Thyroid gland (tissue), 4 donors: ENCODE measurements at regions not wholly inside any gene's neighbourhood (a gene's known extent, or its start where the extent isn't known, plus 50 kb on each side); places are given as distances from the start of the nearest gene placed in this dataset.

ENCODE experiments used
- DNase-seq, 2 donors: peaks; one replicate each; pipeline ENCODE4 v3.0.0-alpha.2; 2019
- H3K27ac ChIP-seq, 3 donors: fragments of 200-600 bp; sonication (generic); 1 replicate in 2 of 3; 2 replicates in 1 of 3; pipeline ENCODE4 v1.5.1; 2016 to 2019; ENCODE audit warnings: mild to moderate bottlenecking in 1 of 3, moderate library complexity in 1 of 3
- H3K27me3 ChIP-seq: fragments of 200-600 bp; sonication (generic); one replicate; pipeline ENCODE4 v1.5.1; 2019
- H3K36me3 ChIP-seq, 2 donors: fragments of 200-600 bp; sonication (generic); one replicate each; pipeline ENCODE4 v1.5.1; 2016 to 2019
- H3K4me1 ChIP-seq, 2 donors: fragments of 200-600 bp; sonication (generic); one replicate each; pipeline ENCODE4 v1.5.1; 2017 to 2019
- H3K4me3 ChIP-seq, 3 donors: fragments of 200-600 bp; sonication (generic); replicated peaks in 1 of 3; 1 replicate in 2 of 3; 2 replicates in 1 of 3; pipeline ENCODE4 v1.5.1; 2016; ENCODE audit warnings: mild to moderate bottlenecking in 1 of 3
- H3K9me3 ChIP-seq: fragments of 200-600 bp; sonication (generic); one replicate; pipeline ENCODE4 v1.5.1; 2017
- POLR2A ChIP-seq, 2 donors: fragments of 450-650 bp; IDR thresholded peaks; one replicate each; pipeline ENCODE4 v1.6.1; 2017; ENCODE audit warnings: antibody characterized with exemption in 2 of 2, mild to moderate bottlenecking in 2 of 2, moderate library complexity in 1 of 2
- WGBS, 2 donors: methylation state at CpG; one replicate each; pipeline ENCODE4 v1.1.5; 2017; 5-methylcytosine and 5-hydroxymethylcytosine counted together
- intact Hi-C: fragments of 100-400 bp; cut with DNase I; formaldehyde crosslinking; loops from one replicate; pipeline ENCODE4 v1.15.1; 2023
- TF ChIP-seq, protein P1 (sequence below), 6 experiments: fragments of 200-600 bp in 3 of 6; fragments of 450-650 bp in 3 of 6; sonication (generic) in 3 of 6; IDR thresholded peaks; one replicate each; pipeline ENCODE4 v1.5.1; 2016 to 2019; ENCODE audit warnings: antibody characterized with exemption in 6 of 6, mild to moderate bottlenecking in 2 of 6, inconsistent platforms in 1 of 6, moderate library complexity in 1 of 6

DNA sequence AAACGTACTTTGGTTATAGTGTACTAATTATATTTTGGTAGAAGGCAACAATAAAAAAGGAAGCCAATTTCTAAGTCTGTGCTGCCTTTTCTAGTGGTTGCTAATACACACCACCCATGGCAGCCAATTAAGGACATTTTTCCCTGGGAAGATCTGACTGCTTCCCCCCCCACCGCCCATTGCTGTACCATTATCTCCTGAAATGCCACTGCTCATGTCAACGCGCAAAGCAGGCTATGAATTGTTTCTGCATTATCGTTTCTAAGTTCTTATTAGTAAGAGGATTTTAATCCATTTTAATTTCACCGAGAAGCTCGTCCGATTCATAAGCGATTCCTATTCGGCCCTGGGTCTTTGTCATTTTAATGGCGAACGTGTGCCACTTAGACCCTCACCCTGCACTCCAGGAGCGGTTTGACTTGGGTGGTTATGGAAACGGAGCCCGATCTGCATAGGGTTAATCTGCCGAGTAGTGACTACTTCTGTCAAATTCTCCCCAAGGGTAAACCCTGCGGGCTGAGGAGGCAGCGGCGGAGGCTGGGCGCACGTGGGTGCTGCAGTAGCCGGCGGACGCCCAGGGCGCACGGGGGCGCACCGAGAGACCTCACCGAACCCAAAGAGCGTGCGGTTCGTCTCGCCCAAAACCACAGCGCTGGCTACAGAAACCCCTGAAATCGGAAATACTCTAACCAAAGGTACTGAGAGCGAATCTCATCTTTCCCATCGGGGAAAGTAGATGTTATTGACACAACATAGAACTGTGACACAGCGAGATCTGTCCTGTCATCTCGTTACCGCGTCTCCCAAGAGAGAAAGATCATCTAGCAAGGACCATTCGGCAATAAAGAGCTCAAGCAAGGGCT is 55.8 kb upstream of the SHC3 start:
- Histone ChIP-seq H3K4me3 (no peak overlapping the region), H3K9me3 (no peaks in the 10 kb centered on the region), H3K27ac (no peak overlapping the region), H3K27me3 (no peaks in the 10 kb centered on the region), H3K4me1 (no peaks in the 10 kb centered on the region), H3K36me3 (no peaks in the 10 kb centered on the region)
- intact Hi-C loops: no loop called here
- TF ChIP-seq, protein P1, sequence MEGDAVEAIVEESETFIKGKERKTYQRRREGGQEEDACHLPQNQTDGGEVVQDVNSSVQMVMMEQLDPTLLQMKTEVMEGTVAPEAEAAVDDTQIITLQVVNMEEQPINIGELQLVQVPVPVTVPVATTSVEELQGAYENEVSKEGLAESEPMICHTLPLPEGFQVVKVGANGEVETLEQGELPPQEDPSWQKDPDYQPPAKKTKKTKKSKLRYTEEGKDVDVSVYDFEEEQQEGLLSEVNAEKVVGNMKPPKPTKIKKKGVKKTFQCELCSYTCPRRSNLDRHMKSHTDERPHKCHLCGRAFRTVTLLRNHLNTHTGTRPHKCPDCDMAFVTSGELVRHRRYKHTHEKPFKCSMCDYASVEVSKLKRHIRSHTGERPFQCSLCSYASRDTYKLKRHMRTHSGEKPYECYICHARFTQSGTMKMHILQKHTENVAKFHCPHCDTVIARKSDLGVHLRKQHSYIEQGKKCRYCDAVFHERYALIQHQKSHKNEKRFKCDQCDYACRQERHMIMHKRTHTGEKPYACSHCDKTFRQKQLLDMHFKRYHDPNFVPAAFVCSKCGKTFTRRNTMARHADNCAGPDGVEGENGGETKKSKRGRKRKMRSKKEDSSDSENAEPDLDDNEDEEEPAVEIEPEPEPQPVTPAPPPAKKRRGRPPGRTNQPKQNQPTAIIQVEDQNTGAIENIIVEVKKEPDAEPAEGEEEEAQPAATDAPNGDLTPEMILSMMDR (IDR thresholded peaks at IDR 0.05): peak in 4 of 6 experiments; percentile 16 to 33 (median 24)
- no peak for TF ChIP-seq POLR2A (IDR thresholded peaks at IDR 0.05)
- 14 to 20% methylated on average over 42 of the region's 42 CpGs for WGBS, 2 donors
- DNase-seq: peak; percentile 52 to 57

DNA sequence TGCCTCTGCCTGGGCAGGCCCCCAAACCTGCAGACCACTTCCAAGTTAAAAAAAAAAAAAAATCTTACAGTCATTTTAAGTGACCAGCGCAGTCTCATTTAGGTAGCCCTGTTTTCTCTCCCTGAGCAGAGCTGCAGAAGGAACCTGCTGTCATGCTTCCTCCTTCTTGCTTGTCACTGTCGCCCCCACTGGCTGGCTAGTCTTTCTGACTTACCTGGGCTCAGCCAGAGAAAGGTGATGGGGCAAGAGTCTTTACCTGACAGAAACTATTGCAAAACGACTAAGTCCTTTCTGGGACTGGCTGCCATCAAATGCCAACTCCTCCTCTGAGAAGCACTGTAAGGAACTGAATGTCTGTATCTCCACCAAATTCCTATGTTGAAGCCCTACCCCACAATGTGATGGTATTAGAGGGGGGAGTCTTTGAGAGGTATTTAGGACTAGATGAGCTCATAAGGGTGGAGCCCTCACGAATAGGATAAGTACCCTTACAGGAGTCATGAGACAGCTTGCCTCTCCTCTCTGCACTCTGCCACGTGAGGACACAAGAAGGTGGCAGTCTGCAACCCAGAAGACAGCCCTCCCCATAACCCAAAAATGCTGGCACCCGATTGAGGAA is 58.4 kb upstream of the SHC3 start:
- TF ChIP-seq POLR2A (IDR thresholded peaks at IDR 0.05): no peak
- 72 to 77% methylated on average over 6 of the region's 6 CpGs for WGBS, 2 donors
- Histone ChIP-seq H3K36me3 (no peaks in the 10 kb centered on the region), H3K4me3 (no peak overlapping the region), H3K9me3 (no peaks in the 10 kb centered on the region), H3K27ac (no peak overlapping the region), H3K27me3 (no peaks in the 10 kb centered on the region), H3K4me1 (no peaks in the 10 kb centered on the region)
- intact Hi-C loops: no loop called here
- DNase-seq: no peak

DNA sequence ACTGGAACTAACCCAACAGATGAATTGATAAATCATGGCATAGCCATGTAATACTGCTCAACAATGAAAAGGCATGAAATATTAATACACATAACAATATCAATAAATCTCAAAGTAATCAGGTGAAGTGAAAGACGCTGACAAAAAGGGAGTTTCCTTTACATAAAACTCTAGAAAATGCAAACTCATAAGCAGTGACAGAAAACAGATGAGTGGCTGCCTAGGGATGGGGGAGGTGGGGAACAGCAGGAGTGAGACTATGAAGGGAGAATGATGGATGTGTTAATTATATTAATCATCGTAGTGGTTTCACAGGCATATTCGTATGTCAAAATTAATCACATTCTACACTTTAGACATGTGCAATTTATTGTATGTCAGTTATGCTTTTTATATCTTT is 59.8 kb upstream of the SHC3 start:
- Histone ChIP-seq H3K36me3 (no peaks in the 10 kb centered on the region), H3K4me1 (peaks cover 5 to 6% of the 10 kb centered on the region in 2 donors), H3K9me3 (no peaks in the 10 kb centered on the region), H3K4me3 (no peak overlapping the region), H3K27me3 (no peaks in the 10 kb centered on the region), H3K27ac (no peak overlapping the region)
- no peak for DNase-seq
- intact Hi-C loops: no loop called here
- WGBS, 2 donors: 76 to 86% methylated on average over 3 of the region's 3 CpGs
- TF ChIP-seq POLR2A (IDR thresholded peaks at IDR 0.05): no peak
- TF ChIP-seq, protein P1 (IDR thresholded peaks at IDR 0.05): no peak

DNA sequence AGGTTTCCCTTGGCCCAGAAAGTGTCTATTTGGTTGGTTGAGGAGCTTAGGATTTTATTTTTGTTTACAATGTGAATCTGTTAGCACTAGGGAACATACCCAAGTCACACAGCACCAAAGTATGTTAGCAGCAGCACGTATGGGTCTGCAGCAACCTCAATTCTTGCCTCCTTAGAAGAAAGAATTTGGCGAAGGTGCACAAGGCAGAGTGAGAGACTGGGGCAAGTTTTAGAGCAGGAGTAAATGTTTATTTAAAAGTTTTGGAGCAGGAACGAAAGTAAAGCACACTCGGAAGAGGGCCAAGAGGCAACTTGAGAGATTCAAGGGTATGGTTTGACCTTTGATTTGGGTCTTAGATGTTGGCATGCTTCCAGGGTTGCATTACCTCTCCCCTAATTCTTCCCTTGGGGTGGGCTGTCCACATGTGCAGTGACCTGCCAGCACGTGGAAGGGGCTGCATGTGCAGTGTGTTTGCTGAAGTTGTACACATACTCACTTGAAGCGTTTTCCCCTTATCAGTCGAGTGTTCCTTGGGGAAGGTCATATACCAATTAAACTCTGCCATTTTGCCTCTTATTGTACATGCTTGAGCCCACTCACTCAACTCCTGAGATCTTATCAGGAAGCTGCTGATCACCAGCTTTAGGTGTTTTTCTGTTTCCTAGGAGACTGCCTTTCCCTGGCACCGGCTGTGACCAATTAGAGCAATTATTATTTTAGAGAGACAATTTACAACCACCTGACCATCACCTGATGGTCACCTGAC is 64.9 kb upstream of the SHC3 start:
- H3K4me1 ChIP-seq: peaks cover 19 to 40% of the 10 kb centered on the region in 2 donors
- no peak overlapping the region for H3K4me3 ChIP-seq
- no peaks in the 10 kb centered on the region for H3K27me3 ChIP-seq
- peak overlapping the region; percentile 34 to 73 (median 67) for H3K27ac ChIP-seq
- no peaks in the 10 kb centered on the region for H3K9me3 ChIP-seq
- intact Hi-C loops: no loop called here
- H3K36me3 ChIP-seq: no peaks in the 10 kb centered on the region
- TF ChIP-seq, protein P1 (IDR thresholded peaks at IDR 0.05): no peak
- no peak for TF ChIP-seq POLR2A (IDR thresholded peaks at IDR 0.05)
- WGBS, 2 donors: 20 to 39% methylated on average over 8 of the region's 8 CpGs
- DNase-seq: peak; percentile 60 to 61

DNA sequence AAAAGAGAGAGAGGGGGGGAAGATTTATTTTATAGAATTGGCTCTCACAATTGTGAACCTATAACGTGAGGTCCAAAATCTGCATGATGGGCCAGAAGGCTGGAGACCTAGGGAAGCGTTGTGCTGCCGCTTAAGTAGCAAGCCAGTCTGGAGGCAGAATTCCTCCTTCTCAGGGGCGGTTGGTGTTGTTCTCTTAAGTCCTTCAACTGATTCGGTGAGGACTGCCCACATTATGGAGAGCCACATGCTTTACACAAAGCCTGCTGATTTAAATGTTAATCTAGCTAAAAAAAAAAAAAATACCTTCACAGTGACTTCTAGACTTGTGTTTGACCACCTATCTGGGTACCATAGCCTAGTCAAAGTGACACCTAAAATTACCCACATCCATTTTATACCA is 64.2 kb upstream of the CKS2 start:
- H3K27ac ChIP-seq: peak overlapping the region in 2 of 3 donors; percentile 56 to 58
- DNase-seq: no peak
- intact Hi-C loops: no loop called here
- H3K9me3 ChIP-seq: no peaks in the 10 kb centered on the region
- H3K4me1 ChIP-seq: peaks cover 29 to 52% of the 10 kb centered on the region in 2 donors
- 87 to 90% methylated on average over 5 of the region's 5 CpGs for WGBS, 2 donors
- H3K27me3 ChIP-seq: no peaks in the 10 kb centered on the region
- no peaks in the 10 kb centered on the region for H3K36me3 ChIP-seq
- TF ChIP-seq, protein P1 (IDR thresholded peaks at IDR 0.05): no peak
- TF ChIP-seq POLR2A (IDR thresholded peaks at IDR 0.05): no peak
- no peak overlapping the region for H3K4me3 ChIP-seq
